HCT116 (cell line): ENCODE measurements at regions not wholly inside any gene's neighbourhood (a gene's known extent, or its start where the extent isn't known, plus 50 kb on each side); places are given as distances from the start of the nearest gene placed in this dataset.
"Not testable (repeated sequence)": the region's sequence is repeated elsewhere in the genome, so short reads cannot be mapped to it uniquely, and the experiment has no call there.

ENCODE experiments used
- CTCF ChIP-seq, 3 experiments: fragments of 200-600 bp in 1 of 3; sonication (generic) in 1 of 3; IDR thresholded peaks in 2 of 3; conservative IDR thresholded peaks in 1 of 3; 2 replicates each; pipeline ENCODE4 v1.5.1; 2012 to 2017; ENCODE audit warnings: low read depth in 2 of 3, low read length in 2 of 3, antibody characterized with exemption in 1 of 3, borderline replicate concordance in 1 of 3, control low read depth in 1 of 3, mild to moderate bottlenecking in 1 of 3, mixed read lengths in 1 of 3, mixed run types in 1 of 3, moderate library complexity in 1 of 3; ENCODE audit not compliant: insufficient read depth in 1 of 3
- ZNF274 ChIP-seq: fragments of 200-500 bp; sonication (Bioruptor generic); IDR thresholded peaks from 2 replicates; pipeline ENCODE4 v1.6.1; 2014; ENCODE audit warnings: mild to moderate bottlenecking, low read depth, low read length, inconsistent platforms

DNA sequence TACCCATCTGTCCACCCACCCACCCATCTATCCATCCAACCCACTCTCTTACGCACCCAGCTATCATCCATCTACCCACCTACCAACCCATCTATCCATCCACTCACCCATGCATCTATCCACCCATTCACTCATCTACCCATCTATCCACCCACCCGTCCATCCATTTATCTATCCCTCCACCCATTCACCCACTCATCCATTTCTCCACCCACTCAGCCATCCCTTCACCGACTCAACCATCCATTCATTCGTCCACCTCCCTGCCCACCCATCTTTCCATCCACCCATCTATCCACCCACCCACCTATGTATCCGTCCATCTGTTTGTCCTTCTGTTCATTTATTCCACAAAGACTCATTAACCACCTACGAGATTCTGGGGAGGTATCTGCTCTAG lies 103.3 kb downstream of the DEFB131A start:
- not testable (repeated sequence) for TF ChIP-seq CTCF (IDR thresholded peaks at IDR 0.05 in 2 of 3, conservative IDR thresholded peaks at IDR 0.05 in 1 of 3; ENCODE audit: borderline replicate concordance in 1 of 3, insufficient read depth in 1 of 3, low read depth in 2 of 3, low read length in 2 of 3); ZNF274
